ENCODE measurements at regions not wholly inside any gene's neighbourhood (a gene's known extent, or its start where the extent isn't known, plus 50 kb on each side); places are given as distances from the start of the nearest gene placed in this dataset.
"Not testable (repeated sequence)": the region's sequence is repeated elsewhere in the genome, so short reads cannot be mapped to it uniquely, and the experiment has no call there.

DNA sequence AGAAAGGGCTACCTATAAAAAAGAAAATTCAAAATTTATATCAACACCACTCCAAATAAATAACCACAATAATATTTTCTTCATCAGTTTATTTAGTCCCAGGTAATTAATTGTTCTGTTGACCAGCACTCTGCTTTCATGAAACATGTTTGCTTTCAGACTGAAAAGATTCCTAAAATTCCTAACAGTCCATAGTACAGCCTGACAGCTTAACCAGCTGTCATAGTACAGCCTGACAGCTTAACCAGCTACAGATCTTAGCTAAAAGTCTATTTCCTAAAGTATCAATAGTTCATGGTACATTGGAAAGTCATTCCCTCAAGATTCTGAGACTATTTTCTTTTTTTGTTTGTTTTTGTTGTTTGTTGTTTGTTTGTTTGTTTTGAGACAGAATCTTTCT lies 144.1 kb upstream of the DDX53 start:
- DNase-seq, result no peak

DNA sequence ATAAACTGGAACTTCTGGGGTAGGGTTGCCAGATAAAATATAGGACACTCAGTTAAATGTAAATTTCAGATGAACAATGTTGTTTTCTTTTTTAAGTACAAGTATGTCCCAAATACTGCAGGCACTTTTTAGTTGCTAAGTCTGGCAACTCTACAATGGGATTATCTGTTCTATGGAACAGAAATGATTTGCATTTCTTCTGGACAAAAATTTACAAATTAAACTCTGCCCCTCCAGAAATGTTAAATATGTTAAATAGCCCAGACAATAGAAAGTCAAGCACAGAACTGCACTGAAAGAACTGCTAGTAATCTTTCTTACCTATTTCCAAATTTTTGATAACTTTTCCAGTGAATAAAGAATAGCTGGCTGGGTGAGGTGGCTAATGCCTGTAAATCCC lies 140.1 kb upstream of the DDX53 start:
- DNase-seq, result no peak

DNA sequence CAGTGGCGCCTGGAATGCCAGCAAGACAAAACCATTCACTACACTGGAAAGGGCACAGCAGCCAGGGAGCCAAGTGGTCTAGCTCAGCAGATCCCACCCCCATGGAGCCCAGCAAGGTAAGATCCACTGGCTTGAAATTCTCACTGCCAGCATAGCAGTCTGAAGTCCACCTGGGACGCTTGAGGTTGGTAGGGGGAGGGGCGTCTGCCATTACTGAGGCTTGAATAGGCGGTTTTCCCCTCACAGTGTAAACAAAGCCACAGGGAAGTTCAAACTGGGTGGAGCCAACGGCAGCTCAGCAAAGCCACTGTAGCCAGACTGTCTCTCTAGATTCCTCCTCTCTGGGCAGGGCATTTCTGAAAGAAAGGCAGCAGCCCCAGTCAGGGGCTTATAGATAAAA lies 133.0 kb upstream of the DDX53 start:
- DNase-seq, result not testable (repeated sequence)

DNA sequence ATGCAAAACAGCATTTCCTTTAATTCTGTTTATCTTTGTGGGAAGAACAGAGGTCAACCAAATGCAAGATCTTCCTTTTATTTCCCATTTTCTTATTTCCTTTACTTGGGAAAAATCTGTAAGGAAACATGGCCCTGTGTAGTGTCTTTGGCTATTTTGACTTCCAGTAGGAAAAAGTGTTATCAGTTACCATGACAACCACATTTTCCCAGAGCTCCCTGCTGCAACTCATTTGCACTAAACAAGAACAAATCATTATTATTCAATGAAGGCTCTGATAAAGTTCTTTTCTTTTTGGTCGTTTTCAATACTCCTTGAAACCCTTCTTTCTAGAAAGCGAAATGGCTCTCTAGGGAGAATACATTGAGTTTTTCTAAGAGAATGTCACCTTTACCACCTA lies 117.2 kb upstream of the DDX53 start:
- no peak for DNase-seq

DNA sequence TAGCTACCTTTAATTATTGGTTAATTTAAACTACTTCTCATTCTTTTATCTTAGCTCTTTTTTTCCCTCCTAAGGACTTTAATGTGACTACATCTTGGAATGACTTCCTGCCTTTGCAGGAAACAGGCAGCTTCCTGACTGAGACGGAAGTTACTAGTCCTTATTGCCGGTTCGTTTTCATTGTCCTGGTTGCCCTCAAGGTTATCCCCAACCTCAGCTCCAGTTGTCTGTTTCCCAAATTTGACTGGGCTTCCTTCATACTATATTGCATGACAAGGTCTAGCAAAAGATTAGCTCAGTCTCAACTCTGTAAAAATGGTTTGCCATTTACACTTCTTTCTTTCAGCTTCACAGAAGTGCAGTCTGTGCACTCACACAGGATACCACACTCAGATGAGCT lies 109.9 kb upstream of the DDX53 start:
- DNase-seq, result no peak

DNA sequence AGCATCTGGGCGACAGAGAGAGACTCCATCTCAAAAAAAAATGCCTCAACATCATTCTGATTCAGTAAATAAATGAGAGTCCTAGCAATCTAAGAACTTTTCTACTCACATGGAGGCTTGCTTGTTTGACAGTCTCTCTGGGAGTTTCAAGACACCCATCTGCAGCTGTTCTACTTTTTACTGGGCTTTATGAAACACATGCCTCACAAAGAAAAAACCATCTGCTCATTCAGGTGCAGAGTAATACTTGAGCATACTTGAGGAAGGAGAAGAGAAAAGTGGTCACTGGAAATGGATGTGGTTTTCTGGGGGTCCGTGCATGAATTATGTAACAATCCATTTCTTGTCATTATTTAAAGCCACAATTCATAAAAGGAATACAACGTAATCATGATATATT lies 87.1 kb upstream of the DDX53 start:
- DNase-seq, result no peak

DNA sequence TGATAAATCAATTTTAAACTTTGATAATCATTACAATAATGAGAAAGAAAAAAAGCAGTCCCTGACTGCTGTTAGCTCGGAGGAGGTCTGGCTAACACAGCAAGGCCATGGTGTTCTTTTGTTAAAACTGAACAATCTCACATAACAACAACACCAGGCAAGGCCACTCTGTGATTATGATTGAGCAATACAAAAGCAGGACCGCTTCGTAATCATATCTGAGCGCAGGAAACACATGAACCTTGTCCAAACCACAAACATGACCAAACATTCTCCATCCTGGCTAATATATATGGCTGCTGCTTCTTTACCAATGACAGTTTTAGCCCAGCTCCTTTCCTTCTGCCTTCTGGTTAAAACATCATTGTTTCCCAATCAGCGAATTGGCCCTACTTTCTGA lies 76.8 kb upstream of the DDX53 start:
- DNase-seq, result no peak

DNA sequence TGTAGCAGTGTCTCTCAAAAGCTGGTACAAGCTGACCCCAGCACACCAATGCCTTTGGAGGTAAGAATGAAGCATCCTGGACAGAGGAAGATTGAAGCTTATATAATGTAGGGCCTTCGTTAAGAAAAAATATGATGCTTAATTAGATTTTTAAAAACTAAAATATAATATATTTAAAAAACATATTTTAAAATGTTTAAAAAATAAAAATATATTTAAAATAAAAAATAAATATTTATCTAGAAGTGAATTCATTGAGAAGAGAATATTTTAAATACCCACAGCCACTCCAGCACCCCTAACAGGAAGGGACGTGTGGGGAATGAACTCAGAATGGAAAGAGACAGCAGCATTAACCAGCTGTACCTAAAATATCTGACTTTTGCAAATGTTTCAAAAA lies 65.1 kb upstream of the DDX53 start:
- no peak for DNase-seq

DNA sequence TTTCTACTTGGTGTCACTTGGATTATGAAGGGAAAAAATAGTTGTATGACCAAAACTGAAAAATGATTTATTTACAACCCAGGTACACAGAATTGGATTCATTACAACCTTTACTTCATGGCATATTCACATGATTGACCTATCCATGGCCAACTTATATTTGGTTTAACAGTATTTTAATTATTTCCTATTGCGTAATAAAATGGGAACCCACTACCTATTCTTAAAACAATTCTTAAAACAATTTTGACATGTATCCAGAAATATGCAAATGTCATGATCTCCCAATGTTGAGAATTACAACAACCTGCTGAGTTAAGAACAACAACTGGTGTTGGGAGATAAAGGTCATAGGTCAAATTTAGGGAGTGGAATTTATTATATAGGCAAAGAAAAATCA lies 54.8 kb upstream of the DDX53 start:
- no peak for DNase-seq
